Ovary (tissue), 7 donors: ENCODE measurements at regions not wholly inside any gene's neighbourhood (a gene's known extent, or its start where the extent isn't known, plus 50 kb on each side); places are given as distances from the start of the nearest gene placed in this dataset.

Source experiments
- DNase-seq, 5 donors: peaks; one replicate each; pipeline ENCODE4 v3.0.0-alpha.2; 2019 to 2020
- H3K27ac ChIP-seq, 2 donors: fragments of 200-600 bp; one replicate each; pipeline versions ENCODE4 v1.5.1 to v1.8.0; 2019 to 2022
- H3K27me3 ChIP-seq: fragments of 200-600 bp; one replicate; pipeline ENCODE4 v1.8.0; 2022
- H3K36me3 ChIP-seq: fragments of 200-600 bp; sonication (generic); one replicate; pipeline ENCODE4 v1.5.1; 2019
- H3K4me1 ChIP-seq: one replicate; pipeline ENCODE4 v1.8.1; 2013; ENCODE audit warnings: mild to moderate bottlenecking, moderate library complexity; ENCODE audit not compliant: insufficient read depth
- H3K4me3 ChIP-seq: fragments of 200-600 bp; sonication (generic); one replicate; pipeline ENCODE4 v1.5.1; 2017
- H3K9me3 ChIP-seq, 2 donors: fragments of 200-600 bp in 1 of 2; sonication (generic) in 1 of 2; one replicate each; pipeline versions ENCODE4 v1.5.1 to v1.8.1; 2013 to 2019; ENCODE audit warnings: mild to moderate bottlenecking in 1 of 2, moderate library complexity in 1 of 2
- EP300 ChIP-seq: sonication (generic); formaldehyde crosslinking; IDR thresholded peaks from one replicate; pipeline ENCODE4 v1.6.1; 2017; ENCODE audit warnings: antibody characterized with exemption
- POLR2A ChIP-seq: fragments of 450-650 bp; IDR thresholded peaks from one replicate; pipeline ENCODE4 v1.6.1; 2017; ENCODE audit warnings: antibody characterized with exemption, mild to moderate bottlenecking, moderate library complexity
- WGBS, 3 donors: extraction: QIAGEN DNeasy Blood & Tissue Kit in 1 of 3; methylation state at CpG; one replicate each; pipeline versions ENCODE4 v1.1.5 to v1.1.7; 2013 to 2017; 5-methylcytosine and 5-hydroxymethylcytosine counted together
- intact Hi-C, 4 donors: fragments of 100-400 bp; cut with DNase I; formaldehyde crosslinking; loops; one replicate each; pipeline versions ENCODE4 v1.11.0 to v1.15.1; 2022 to 2023
- TF ChIP-seq, protein P1 (sequence below), 3 donors: fragments of 450-650 bp in 2 of 3; fragments of 200-600 bp in 1 of 3; IDR thresholded peaks; one replicate each; pipeline versions ENCODE4 v1.5.1 to v1.8.0; 2016 to 2022; ENCODE audit warnings: antibody characterized with exemption in 3 of 3, mild to moderate bottlenecking in 1 of 3
- donor health status: DM: no; HTN: no; CAD: no; lungs with moderate emphysema.
- donor health status: DM: no; HTN: no; CAD: no.
- donor health status: Bipolar disorder and iron deficiency.
- donor health status: DM: no; HTN: no; CAD: no.
- donor health status: DM: yes; HTN: yes; CAD: no.

DNA sequence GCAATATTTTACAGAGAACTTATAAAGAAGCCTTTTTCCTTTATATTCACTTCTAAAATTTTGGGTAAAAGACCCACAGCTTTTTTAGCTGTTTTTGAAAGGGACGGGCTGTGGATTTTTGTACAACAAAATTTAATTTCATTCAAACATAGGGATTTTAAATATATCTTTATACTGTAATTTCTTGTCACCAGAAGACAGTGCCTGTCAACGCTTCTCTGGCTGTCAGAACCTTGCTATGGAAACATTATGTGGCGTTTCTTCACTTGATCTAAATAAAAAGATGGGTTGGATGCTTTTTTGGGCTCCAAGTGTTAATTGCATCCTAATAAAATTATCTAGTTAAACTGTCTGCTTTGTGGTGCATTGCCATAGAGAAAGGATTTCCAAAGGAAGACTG, 635.6 kb upstream of the ALCAM start:
- intact Hi-C loops, result no loop called here
- Histone ChIP-seq H3K27ac (no peak overlapping the region), H3K4me3 (no peak overlapping the region), H3K27me3 (no peaks in the 10 kb centered on the region), H3K4me1 (no peaks in the 10 kb centered on the region), H3K9me3 (no peaks in the 10 kb centered on the region), H3K36me3 (no peaks in the 10 kb centered on the region)
- 78 to 91% (median 86%) methylated on average over 3 of the region's 3 CpGs for WGBS, 3 donors
- TF ChIP-seq POLR2A, result no peak
- TF ChIP-seq, protein P1, sequence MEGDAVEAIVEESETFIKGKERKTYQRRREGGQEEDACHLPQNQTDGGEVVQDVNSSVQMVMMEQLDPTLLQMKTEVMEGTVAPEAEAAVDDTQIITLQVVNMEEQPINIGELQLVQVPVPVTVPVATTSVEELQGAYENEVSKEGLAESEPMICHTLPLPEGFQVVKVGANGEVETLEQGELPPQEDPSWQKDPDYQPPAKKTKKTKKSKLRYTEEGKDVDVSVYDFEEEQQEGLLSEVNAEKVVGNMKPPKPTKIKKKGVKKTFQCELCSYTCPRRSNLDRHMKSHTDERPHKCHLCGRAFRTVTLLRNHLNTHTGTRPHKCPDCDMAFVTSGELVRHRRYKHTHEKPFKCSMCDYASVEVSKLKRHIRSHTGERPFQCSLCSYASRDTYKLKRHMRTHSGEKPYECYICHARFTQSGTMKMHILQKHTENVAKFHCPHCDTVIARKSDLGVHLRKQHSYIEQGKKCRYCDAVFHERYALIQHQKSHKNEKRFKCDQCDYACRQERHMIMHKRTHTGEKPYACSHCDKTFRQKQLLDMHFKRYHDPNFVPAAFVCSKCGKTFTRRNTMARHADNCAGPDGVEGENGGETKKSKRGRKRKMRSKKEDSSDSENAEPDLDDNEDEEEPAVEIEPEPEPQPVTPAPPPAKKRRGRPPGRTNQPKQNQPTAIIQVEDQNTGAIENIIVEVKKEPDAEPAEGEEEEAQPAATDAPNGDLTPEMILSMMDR (IDR thresholded peaks at IDR 0.05), result no peak
- TF ChIP-seq EP300, result no peak
- no peak for DNase-seq

DNA sequence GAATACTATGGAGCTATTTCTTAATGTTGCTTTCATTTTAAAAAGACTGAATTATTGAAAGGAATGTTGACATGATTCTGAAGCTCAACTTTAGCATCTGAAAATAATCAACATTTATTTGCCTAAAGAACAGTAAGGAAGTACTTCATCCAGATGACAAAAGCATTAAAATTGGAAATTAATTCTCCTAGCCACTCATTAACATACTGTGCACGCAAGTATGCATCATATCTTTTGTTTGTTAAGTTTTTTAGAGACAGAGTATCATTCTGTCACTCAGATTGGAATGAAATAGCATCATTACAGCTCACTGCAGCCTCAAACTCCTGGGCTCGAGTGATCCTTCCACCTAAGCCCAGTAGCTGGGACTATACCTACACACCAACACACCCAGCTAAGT, 632.1 kb upstream of the ALCAM start:
- intact Hi-C loops, result no loop called here
- Histone ChIP-seq H3K4me3 (no peak overlapping the region), H3K27ac (no peak overlapping the region), H3K36me3 (no peaks in the 10 kb centered on the region), H3K4me1 (no peaks in the 10 kb centered on the region), H3K9me3 (no peaks in the 10 kb centered on the region), H3K27me3 (no peaks in the 10 kb centered on the region)
- 92 to 93% (median 93%) methylated on average over 2 of the region's 2 CpGs for WGBS, 3 donors
- TF ChIP-seq POLR2A (no peak), EP300 (no peak)
- TF ChIP-seq, protein P1 (IDR thresholded peaks at IDR 0.05), result no peak
- DNase-seq, result no peak

GRCh38 chr3:104735691-104736090, 631.0 kb upstream of the ALCAM start:
- intact Hi-C loops, result no loop called here
- Histone ChIP-seq H3K4me1 (no peaks in the 10 kb centered on the region), H3K27me3 (no peaks in the 10 kb centered on the region), H3K4me3 (no peak overlapping the region), H3K27ac (no peak overlapping the region), H3K36me3 (no peaks in the 10 kb centered on the region), H3K9me3 (no peaks in the 10 kb centered on the region)
- TF ChIP-seq, protein P1 (IDR thresholded peaks at IDR 0.05), result no peak
- no peak for TF ChIP-seq POLR2A
- WGBS, 3 donors, result 4 to 24% (median 8%) methylated on average over 1 of the region's 1 CpG
- DNase-seq, result no peak

DNA sequence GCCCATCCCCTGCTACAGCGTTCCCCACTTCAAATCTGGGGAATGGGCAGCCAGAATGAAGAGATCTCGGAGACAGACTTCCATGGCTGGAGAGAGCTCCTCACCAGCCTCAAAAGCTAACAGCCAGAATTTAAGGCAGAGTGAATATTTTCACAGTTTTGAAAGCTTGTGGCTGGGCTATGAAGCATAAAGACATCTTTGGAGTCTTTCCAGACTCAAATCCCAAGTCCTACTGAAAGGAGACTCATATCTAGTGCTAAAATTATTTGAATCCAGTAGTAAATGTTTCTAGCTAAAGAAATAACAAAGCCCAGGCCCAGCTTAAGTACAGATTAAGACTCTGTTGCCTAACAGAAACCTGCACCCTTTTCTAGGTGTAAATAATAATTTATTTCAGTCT, 628.4 kb upstream of the ALCAM start:
- Histone ChIP-seq H3K27ac (no peak overlapping the region), H3K4me1 (no peaks in the 10 kb centered on the region), H3K9me3 (no peaks in the 10 kb centered on the region), H3K36me3 (no peaks in the 10 kb centered on the region), H3K27me3 (no peaks in the 10 kb centered on the region), H3K4me3 (no peak overlapping the region)
- 85 to 96% (median 92%) methylated on average over 2 of the region's 2 CpGs for WGBS, 3 donors
- DNase-seq, result no peak
- TF ChIP-seq POLR2A (no peak), EP300 (no peak)
- intact Hi-C loops, result no loop called here

DNA sequence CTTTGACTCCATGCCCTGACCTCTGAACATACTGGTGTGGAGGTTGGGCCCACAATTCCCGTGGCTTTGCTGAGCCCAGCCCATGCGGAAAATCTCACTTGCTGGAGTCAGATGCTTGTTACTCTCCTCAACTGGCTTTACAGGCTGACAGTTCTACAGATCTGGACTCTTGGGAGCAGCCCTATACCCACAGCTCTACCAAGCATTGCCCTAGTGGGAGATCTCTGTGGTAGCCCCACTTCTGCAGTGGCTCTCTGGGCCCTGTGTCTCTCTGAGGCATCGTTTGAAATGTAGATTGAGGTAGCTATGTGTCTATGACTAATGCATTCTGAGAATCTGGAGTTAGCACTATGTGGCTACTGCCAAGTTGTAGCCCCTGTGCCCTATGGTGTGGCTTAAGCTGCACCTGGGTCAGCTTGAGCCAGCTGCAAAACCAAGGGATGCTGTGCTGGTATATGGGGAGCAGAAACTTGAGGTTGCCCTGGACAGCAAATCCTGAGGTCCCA, 625.8 kb upstream of the ALCAM start:
- Histone ChIP-seq H3K36me3 (no peaks in the 10 kb centered on the region), H3K27ac (no peak overlapping the region), H3K9me3 (no peaks in the 10 kb centered on the region), H3K4me3 (no peak overlapping the region), H3K4me1 (no peaks in the 10 kb centered on the region), H3K27me3 (no peaks in the 10 kb centered on the region)
- 91 to 96% (median 96%) methylated on average over 3 of the region's 3 CpGs for WGBS, 3 donors
- intact Hi-C loops, result no loop called here
- DNase-seq, result no peak
- TF ChIP-seq, protein P1 (IDR thresholded peaks at IDR 0.05), result no peak
- no peak for TF ChIP-seq POLR2A
- TF ChIP-seq EP300, result no peak
